Natural killer cell (primary cell): ENCODE measurements at regions not wholly inside any gene's neighbourhood (a gene's known extent, or its start where the extent isn't known, plus 50 kb on each side); places are given as distances from the start of the nearest gene placed in this dataset.
"Not testable (repeated sequence)": the region's sequence is repeated elsewhere in the genome, so short reads cannot be mapped to it uniquely, and the experiment has no call there.

Source experiments
- ATAC-seq, 3 donors: fragments of 150-1000 bp in 2 of 3; fragments of 200-7000 bp in 1 of 3; cut with Tn5 transposase; 1 replicate in 1 of 3; 2 replicates in 2 of 3; pipeline ENCODE4 v1.10.0; 2021; ENCODE audit warnings: mild to moderate bottlenecking in 2 of 3, moderate library complexity in 2 of 3
- DNase-seq, 2 donors: peaks; one replicate each; pipeline versions ENCODE4 v3.0.0 to v3.0.0-alpha.2; 2013 to 2021; ENCODE audit warnings: mixed read lengths in 1 of 2
- H3K27ac ChIP-seq: one replicate; pipeline ENCODE4 v1.5.1; 2013; ENCODE audit warnings: mild to moderate bottlenecking, low read length
- H3K27me3 ChIP-seq: one replicate; pipeline ENCODE4 v1.6.1; 2013; ENCODE audit warnings: low read length; ENCODE audit not compliant: control insufficient read depth, insufficient read depth
- H3K36me3 ChIP-seq: one replicate; pipeline ENCODE4 v1.6.1; 2013; ENCODE audit warnings: low read length; ENCODE audit not compliant: control insufficient read depth, insufficient read depth
- H3K4me1 ChIP-seq: one replicate; pipeline ENCODE4 v1.6.1; 2013; ENCODE audit warnings: low read length; ENCODE audit not compliant: control insufficient read depth, insufficient read depth
- H3K4me3 ChIP-seq: one replicate; pipeline ENCODE4 v1.5.1; 2013; ENCODE audit warnings: low read length
- H3K9me3 ChIP-seq: one replicate; pipeline ENCODE4 v1.6.1; 2013; ENCODE audit warnings: low read length; ENCODE audit not compliant: control insufficient read depth, insufficient read depth
- H3K27ac Mint-ChIP-seq, 2 donors: one replicate each; pipeline ENCODE4 v1.8.0; 2022; ENCODE audit warnings: mild to moderate bottlenecking in 2 of 2, mixed read lengths in 2 of 2, moderate library complexity in 1 of 2
- H3K27me3 Mint-ChIP-seq, 2 donors: one replicate each; pipeline ENCODE4 v1.8.0; 2022; ENCODE audit warnings: low read depth in 2 of 2, mixed read lengths in 2 of 2
- H3K36me3 Mint-ChIP-seq: one replicate; pipeline ENCODE4 v1.8.0; 2022; ENCODE audit warnings: mixed read lengths
- H3K4me1 Mint-ChIP-seq, 2 donors: one replicate each; pipeline ENCODE4 v1.8.0; 2022; ENCODE audit warnings: mixed read lengths in 2 of 2
- H3K4me3 Mint-ChIP-seq: one replicate; pipeline ENCODE4 v1.8.0; 2022; ENCODE audit warnings: mild to moderate bottlenecking, moderate library complexity, mixed read lengths
- H3K9me3 Mint-ChIP-seq, 2 donors: one replicate each; pipeline ENCODE4 v1.8.0; 2022; ENCODE audit warnings: mixed read lengths in 2 of 2
- CTCF ChIP-seq: fragments of 200-600 bp; IDR thresholded peaks from one replicate; pipeline ENCODE4 v1.8.0; 2022; ENCODE audit warnings: antibody characterized with exemption
- WGBS: methylation state at CpG from one replicate; pipeline ENCODE4 v1.1.7; 2013; ENCODE audit warnings: missing lambda C conversion rate; ENCODE audit not compliant: insufficient coverage; 5-methylcytosine and 5-hydroxymethylcytosine counted together
- intact Hi-C: fragments of 100-400 bp; cut with micrococcal nuclease; formaldehyde crosslinking; loops from one replicate; pipeline ENCODE4 v1.14.2; 2022

- Mint-ChIP-seq H3K27me3 (no peaks in the 10 kb centered on the region), H3K4me1 (no peaks in the 10 kb centered on the region), H3K9me3 (no peaks in the 10 kb centered on the region), H3K27ac (no peak overlapping the region), H3K4me3 (no peak overlapping the region), H3K36me3 (no peaks in the 10 kb centered on the region)
- Histone ChIP-seq H3K36me3 (no peaks in the 10 kb centered on the region), H3K4me3 (no peak overlapping the region), H3K4me1 (no peaks in the 10 kb centered on the region), H3K9me3 (no peaks in the 10 kb centered on the region), H3K27ac (no peak overlapping the region), H3K27me3 (no peaks in the 10 kb centered on the region)
- no peak for ATAC-seq
- intact Hi-C loops, result no loop called here
- TF ChIP-seq CTCF, result no peak
- WGBS, result 65% methylated on average over 7 of the region's 7 CpGs
- DNase-seq, result no peak
Observed at GRCh38 chr13:99733346-99733745, 232.1 kb downstream of the TM9SF2 start.

DNA sequence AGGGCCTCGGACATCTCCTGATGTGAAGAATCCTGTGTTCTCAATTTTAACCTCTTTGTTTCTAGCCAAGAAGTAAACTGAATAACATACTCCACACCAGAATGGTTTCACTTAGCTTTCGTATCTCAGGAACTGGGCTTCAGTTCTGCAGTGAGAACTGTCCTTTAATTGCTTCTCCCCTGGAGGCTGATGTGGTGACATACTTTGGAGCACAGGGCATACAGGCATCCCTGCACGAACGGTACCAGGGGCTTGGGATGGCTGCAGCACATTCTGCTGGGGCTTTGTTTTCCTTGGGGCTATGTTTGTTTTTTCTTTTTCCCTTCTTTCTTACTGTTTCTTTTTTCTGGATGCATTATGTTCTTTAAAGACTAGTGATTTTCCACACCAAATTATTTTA is 230.5 kb downstream of the TM9SF2 start:
- no peaks in the 10 kb centered on the region for H3K9me3 Mint-ChIP-seq
- H3K27ac ChIP-seq, result no peak overlapping the region
- no peak for ATAC-seq
- H3K9me3 ChIP-seq, result no peaks in the 10 kb centered on the region
- no peaks in the 10 kb centered on the region for H3K27me3 ChIP-seq
- intact Hi-C loops, result no loop called here
- H3K4me1 ChIP-seq, result no peaks in the 10 kb centered on the region
- no peak overlapping the region for H3K4me3 Mint-ChIP-seq
- no peaks in the 10 kb centered on the region for H3K4me1 Mint-ChIP-seq
- no peaks in the 10 kb centered on the region for H3K36me3 ChIP-seq
- no peak overlapping the region for H3K27ac Mint-ChIP-seq
- H3K4me3 ChIP-seq, result no peak overlapping the region
- no peaks in the 10 kb centered on the region for H3K27me3 Mint-ChIP-seq
- no peak for DNase-seq
- TF ChIP-seq CTCF, result no peak
- H3K36me3 Mint-ChIP-seq, result no peaks in the 10 kb centered on the region
- 98% methylated on average over 3 of the region's 4 CpGs for WGBS

GRCh38 chr13:99730403-99730802 is 229.1 kb downstream of the TM9SF2 start:
- H3K4me3 ChIP-seq, result no peak overlapping the region
- intact Hi-C loops, result no loop called here
- 93% methylated on average over 11 of the region's 11 CpGs for WGBS
- no peaks in the 10 kb centered on the region for H3K36me3 ChIP-seq
- H3K27me3 Mint-ChIP-seq, result no peaks in the 10 kb centered on the region
- H3K4me1 ChIP-seq, result no peaks in the 10 kb centered on the region
- no peak for DNase-seq
- H3K27ac ChIP-seq, result no peak overlapping the region
- no peak overlapping the region for H3K4me3 Mint-ChIP-seq
- no peaks in the 10 kb centered on the region for H3K4me1 Mint-ChIP-seq
- no peaks in the 10 kb centered on the region for H3K9me3 ChIP-seq
- no peak for TF ChIP-seq CTCF
- no peak for ATAC-seq
- H3K27ac Mint-ChIP-seq, result no peak overlapping the region
- H3K9me3 Mint-ChIP-seq, result no peaks in the 10 kb centered on the region
- no peaks in the 10 kb centered on the region for H3K36me3 Mint-ChIP-seq
- H3K27me3 ChIP-seq, result no peaks in the 10 kb centered on the region

- no peak for ATAC-seq
- H3K36me3 Mint-ChIP-seq, result no peaks in the 10 kb centered on the region
- H3K27me3 Mint-ChIP-seq, result no peaks in the 10 kb centered on the region
- no peaks in the 10 kb centered on the region for H3K9me3 ChIP-seq
- DNase-seq, result no peak
- 94% methylated on average over 16 of the region's 16 CpGs for WGBS
- no peak overlapping the region for H3K4me3 ChIP-seq
- H3K9me3 Mint-ChIP-seq, result no peaks in the 10 kb centered on the region
- H3K4me3 Mint-ChIP-seq, result no peak overlapping the region
- no peaks in the 10 kb centered on the region for H3K27me3 ChIP-seq
- H3K27ac Mint-ChIP-seq, result no peak overlapping the region
- no peaks in the 10 kb centered on the region for H3K36me3 ChIP-seq
- H3K27ac ChIP-seq, result no peak overlapping the region
- TF ChIP-seq CTCF, result no peak
- no peaks in the 10 kb centered on the region for H3K4me1 ChIP-seq
- H3K4me1 Mint-ChIP-seq, result peaks cover 0 to 4% of the 10 kb centered on the region in 2 donors
- intact Hi-C loops, result no loop called here
Observed at GRCh38 chr13:99729745-99730144, 228.5 kb downstream of the TM9SF2 start.

DNA sequence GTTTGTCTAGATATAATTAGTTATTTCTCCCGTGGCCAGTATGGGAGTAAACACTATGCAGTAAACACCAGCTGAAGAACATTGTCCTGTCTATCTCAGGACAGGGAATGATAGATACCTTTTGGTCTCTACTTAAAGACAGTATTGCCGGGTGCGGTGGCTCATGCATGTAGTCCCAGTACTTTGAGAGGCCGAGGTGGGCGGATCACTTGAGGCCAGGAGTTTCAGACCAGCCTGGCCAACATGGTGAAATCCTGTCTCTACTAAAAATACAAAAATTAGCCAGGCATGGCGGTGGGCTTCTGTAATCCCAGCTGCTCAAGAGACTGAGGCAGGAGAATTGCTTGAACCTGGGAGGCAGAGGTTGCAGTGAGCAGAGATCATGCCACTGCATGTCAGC is 226.4 kb downstream of the TM9SF2 start:
- H3K4me3 Mint-ChIP-seq, DNase-seq, H3K4me1 ChIP-seq, H3K36me3 ChIP-seq, H3K4me3 ChIP-seq, H3K27ac Mint-ChIP-seq, H3K9me3 Mint-ChIP-seq, ATAC-seq, H3K27ac ChIP-seq, H3K36me3 Mint-ChIP-seq, H3K9me3 ChIP-seq, H3K27me3 ChIP-seq, H3K27me3 Mint-ChIP-seq, H3K4me1 Mint-ChIP-seq, intact Hi-C loops: not testable (repeated sequence)
- 91% methylated on average over 6 of the region's 6 CpGs for WGBS
